GM19372 (cell line): ENCODE measurements at regions not wholly inside any gene's neighbourhood (a gene's known extent, or its start where the extent isn't known, plus 50 kb on each side); places are given as distances from the start of the nearest gene placed in this dataset.
A peak's percentile ranks its signal among the peaks of the same experiment; 100 is the strongest.

Experiments
- ATAC-seq: cut with Tn5 transposase; IDR thresholded peaks from one replicate; pipeline ENCODE4 v1.9.1; 2021; ENCODE audit warnings: mild to moderate bottlenecking, low read depth, moderate library complexity; ENCODE audit not compliant: unreplicated experiment

DNA sequence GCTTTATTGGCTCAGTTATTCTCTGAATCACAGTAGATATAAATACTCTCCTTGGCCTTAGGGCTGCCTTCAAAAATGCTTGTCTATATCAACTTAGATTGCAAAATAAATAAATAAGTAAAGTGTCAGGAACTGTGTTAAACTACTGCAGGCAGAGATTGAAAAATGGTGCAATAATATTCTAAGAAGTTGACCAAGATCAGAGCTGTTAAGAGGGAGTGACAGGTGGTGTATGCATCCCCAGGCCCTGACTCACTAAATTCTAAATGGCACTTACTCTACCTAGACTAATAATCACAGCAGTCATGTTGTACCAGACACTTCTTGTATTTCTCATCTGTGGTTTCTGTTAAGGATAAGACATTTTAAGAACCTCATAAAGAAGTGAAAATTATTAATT is 235.1 kb upstream of the SPOCK3 start:
- ATAC-seq = no peak

DNA sequence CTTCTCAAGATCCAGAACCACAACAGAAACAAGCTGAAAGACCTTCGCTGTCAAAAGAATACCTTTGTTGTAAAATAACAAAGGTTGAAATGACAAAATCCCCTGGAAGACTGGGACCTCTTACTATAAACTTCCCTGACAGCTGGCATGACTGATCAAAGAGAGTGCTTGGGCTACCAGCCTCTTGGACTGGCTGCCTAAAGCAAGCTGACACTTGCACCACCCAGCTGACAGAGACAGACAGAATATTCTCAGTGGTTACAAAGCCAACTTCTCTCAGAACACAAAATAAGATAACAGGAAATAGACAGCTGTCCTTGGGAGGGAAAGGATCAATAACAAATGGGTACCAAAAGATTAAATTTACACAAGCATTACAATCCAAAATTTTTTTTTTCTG is 241.7 kb upstream of the SPOCK3 start:
- no peak for ATAC-seq

DNA sequence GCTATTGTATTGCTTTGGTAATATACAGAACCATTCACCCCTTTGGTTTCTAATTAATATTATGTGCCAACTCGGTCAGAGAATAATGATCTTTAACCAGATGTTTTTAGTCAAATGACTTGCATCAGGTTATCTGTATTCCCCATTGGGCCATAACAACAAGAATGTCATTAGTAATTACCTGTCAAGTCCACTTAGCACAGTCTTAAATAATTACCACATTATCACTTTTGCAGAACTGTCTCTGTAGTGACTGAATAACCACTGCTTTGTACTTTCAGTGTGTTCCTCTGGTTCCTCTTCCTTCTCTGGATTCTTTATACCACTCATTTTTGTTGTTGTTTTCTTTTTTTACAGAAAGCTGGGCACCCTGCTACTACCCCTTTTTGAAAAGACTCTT is 257.7 kb upstream of the SPOCK3 start:
- ATAC-seq = no peak

DNA sequence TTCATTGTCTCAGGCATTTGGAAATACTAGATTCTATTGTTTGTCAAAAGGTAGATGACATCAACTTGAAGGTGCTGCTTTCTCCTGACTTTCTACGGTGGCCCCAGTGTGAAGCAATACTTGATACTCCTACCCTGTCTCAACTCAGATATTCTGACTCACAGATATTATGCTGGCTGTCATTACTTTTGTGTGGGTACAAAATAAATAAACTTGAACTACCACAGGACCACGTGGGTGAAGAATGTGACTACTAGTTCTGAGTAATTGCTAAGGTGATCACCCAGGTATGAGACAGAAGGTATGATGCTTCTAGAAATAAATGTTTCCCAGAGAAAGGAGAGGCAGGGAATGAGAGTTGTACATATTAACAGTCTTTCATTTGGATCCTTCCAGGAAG is 275.3 kb upstream of the SPOCK3 start:
- no peak for ATAC-seq

DNA sequence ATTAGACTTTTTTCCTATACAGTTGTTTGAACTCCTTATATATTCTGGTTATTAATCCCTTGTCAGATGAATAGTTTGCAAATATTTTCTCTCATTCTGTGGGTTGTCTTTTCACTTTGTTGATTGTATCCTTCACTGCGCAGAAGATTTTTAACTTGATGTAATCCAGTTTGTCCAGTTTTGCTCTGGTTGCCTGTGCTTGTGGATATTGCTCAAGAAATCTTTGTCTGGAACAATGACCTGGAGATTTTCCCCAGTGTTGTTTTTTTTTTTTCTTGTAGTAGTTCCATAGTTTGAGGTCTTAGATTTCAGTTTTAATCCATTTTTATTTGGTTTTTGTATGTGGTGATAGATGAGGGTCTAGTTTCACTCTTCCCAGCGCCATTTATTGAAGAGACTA is 289.8 kb upstream of the SPOCK3 start:
- ATAC-seq = no peak

DNA sequence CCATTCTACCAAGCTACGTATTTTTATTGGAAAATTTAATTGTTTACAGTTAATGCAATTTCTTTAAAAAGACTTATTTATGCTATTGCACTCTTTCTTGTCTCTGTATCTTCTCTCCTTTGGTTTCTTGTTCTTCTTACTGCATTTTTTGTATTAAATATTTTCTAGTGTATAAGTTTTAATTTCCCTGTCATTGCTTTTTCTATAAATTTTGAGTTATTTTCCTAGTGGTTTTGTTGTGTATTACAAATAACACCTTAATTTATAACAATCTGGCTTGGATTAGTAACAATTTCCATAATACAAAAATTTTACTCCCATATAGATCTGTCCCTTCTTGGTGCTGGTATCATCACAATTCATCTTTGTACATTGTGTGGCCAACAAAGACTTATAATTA is 303.5 kb upstream of the SPOCK3 start:
- no peak for ATAC-seq

DNA sequence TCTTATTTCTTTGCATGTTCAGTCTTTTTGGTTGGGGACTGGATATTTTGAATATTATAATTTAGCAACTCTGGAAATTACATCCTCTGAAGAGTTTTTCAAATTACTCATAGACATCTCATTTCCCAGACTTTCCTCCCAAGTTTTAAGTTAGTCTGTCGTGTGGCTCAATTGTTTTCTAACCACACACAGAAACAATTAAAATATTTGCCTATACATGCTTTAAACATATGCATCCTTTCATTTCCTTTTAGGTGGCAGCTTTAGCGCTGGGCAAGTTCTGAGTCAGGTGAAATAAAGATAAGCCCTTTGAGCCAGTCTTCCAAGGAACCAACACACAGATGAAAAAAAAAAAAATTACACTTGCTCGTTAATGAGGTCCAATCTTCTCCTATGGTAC is 307.0 kb upstream of the SPOCK3 start:
- ATAC-seq = no peak

DNA sequence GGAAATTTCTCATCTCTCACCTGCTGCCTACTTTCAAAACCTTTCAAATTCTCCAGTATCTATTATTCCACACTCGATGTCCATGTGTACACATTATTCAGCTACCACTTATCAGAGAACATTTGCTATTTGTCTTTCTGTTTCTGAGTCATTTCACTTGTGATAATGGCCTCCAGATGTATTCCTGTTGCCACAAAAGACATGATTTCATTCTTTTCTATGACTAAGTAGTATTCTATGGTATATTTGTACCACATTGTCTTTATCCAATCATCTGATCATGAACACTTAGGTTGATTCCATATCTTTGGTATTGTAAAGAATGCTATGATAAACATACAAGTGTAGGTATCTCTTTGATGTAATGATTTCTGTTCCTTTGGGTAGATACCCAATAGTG is 310.1 kb upstream of the SPOCK3 start:
- no peak for ATAC-seq

DNA sequence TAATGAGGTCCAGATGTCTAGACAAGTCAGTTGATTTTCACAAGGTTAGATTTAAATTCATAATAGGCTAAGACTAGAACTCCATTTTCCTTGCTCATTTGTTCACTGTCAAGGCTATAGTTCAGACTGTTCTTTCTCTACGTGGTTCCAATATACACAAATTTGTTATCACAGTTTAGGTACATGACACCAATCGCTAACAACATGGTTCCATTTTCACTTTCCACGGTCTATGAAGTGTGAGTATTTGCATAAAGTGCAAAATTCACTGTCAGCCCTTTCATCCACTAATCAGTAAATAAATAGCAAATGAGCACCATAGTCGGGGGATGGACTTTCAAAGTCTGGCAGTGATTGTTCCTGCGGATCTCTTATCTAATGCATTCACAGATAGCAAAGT is 315.7 kb upstream of the SPOCK3 start:
- no peak for ATAC-seq

DNA sequence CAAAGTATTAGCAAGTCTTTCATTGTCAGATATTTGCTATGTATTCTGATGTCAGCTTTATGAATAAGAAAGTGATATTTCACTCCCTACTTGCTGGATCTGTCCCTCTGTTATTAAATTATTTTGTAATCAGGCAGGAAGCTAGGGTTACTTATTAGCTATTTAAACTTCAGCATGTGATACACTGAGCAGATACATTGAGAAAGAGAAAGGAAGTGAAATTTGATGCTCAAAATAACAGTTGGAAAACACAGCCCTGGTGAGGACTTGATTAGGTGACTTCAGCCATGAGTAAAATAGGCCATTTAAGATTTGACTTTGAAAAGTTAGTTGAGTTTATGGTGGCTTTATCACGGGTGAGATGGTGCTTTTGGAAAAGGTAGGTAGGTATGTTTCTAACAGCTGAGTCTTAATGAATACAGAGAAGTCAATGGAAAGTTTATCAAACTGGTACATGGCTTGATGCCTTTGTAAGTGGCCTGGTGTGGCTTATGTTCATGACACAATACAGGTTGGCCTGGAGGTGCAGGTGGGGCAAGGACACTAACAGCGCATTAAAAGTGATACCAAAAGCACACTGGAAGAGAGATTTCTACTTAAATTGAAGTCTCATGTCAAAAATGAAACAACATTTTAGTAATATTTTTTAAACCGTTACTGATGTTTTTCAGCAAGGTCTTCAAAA is 321.2 kb upstream of the SPOCK3 start:
- ATAC-seq = peak; percentile 80

DNA sequence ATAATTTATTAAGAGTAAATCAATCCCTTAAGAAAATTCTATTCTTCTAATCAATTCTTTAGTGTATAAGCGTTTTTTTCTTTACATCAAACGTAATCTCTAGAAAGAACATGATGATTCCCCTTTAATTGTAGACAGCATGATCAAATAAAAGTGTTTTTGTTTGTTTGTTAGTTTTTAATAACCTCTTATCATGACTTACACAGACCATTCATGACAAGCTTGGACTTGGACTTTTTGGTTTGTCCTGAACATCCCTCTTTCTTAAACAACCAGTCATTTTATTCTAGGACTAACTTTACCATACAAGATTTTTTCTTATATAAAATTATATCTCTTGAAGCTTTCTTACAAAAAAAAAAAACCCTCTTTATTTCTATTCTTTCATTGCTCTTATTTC is 344.6 kb upstream of the SPOCK3 start:
- no peak for ATAC-seq

DNA sequence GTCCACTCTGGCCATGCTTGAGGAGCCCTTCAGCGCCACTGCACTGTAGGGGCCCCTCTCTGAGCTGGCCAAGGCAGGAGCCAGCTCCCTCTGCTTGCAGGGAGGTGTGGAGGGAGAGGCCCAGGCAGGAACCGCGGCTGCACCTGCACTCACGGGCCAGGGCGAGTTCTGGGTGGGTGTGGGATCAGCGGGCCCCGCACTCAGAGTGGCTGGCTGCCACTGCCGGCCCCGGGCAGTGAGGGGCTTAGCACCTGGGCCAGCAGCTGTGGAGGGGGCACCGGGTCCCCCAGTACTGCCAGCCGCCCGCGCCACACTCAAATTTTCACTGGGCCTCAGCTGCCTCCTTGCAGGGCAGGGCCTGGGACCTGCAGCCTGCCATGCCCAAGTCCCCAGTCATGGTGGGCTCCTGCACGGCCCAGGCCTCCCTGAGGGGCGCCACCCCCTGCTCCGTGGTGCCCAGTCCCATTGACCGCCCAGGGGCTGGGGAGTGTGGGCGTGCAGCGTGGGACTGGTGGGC is 347.2 kb upstream of the SPOCK3 start:
- no peak for ATAC-seq

DNA sequence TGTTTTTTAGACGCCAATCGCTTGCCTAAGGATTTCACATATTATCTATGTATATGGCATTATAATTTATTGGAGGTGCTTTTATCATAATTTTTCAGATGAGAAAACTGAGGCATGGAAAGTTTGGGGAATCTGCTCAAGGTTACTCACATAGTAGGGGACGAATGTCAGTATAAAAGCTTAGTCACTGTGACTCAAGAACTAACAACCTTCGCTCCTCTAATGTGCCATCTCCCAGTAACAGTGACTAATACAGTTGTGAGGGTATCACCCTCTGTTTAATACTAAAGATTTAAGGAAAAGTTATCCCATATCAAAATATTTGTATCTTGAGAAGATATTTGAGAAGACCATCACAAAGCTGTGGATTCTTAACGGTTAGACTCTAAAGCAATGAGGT is 353.1 kb upstream of the SPOCK3 start:
- ATAC-seq = no peak

DNA sequence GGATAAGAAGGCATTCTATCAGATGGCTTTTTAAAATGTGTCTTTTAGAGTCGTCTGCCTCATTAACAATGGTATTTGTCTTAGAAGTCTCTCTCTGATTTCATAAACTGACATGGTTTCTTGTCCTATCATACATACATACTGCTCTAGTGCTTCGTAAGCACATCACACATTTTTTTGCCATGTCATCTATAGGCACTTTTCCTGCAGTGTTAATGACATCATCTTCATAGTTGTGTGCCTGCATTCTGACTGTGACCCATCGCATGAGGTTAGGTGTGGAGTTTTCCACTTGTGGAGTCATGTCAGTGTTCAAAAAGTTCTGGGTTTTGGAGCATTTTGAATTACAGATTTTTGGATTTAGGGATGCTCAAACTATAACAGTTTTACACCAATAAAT is 361.6 kb upstream of the SPOCK3 start:
- ATAC-seq = no peak

DNA sequence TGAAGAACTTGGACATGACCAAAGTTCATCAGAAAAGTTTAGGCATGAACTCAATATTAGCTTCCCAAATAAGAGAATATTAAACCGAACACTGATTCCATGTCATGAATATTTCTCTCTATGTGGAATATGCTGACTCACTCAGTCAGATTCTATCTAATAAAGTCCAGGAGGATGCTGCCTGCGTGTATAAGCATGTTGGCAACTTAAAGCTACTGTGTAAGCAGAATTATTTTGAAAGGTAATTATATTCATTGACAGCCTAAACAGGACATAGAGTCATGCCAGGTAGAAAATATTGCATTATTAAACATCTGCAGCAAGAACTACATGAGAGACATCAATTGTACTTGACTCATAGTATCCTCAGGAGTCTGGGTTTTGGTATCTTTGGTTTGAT is 367.9 kb upstream of the SPOCK3 start:
- ATAC-seq = no peak

DNA sequence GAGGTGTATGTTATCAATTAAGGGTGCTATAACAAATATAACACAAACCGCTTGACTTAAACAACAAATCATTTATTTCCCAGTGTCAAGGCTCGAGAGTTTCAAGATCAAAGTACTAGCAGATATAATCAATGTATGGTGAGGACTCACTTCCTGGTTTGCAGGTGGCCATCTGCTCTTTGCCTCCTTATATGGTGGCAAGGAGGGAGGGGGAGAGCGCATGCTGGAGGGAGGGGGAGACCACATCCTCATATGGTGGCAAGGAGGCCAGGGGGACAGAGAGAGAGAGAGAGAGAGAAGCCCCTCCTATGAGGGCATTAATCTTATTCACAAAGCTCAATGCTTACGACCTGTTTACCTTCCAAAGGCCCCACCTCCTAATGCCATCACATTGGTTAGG is 372.3 kb upstream of the SPOCK3 start:
- no peak for ATAC-seq

DNA sequence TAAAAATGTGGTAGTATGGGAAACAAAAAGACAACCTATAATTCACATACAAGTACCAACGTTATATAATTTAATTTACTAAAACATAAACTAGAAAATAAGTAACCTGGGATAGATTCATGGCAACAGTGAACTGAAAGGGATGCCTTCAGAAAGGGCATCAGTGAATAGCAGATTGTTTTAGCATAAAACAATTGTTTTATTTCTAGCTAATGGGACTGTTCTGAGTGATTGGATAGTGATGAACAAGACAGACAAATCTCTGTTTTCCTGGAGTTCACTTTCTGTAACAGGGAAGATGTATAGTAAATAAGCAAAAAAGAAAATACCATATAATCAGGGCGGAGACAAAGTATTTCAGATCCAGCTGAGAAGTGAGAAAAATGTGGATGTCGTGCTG is 379.1 kb upstream of the SPOCK3 start:
- no peak for ATAC-seq

DNA sequence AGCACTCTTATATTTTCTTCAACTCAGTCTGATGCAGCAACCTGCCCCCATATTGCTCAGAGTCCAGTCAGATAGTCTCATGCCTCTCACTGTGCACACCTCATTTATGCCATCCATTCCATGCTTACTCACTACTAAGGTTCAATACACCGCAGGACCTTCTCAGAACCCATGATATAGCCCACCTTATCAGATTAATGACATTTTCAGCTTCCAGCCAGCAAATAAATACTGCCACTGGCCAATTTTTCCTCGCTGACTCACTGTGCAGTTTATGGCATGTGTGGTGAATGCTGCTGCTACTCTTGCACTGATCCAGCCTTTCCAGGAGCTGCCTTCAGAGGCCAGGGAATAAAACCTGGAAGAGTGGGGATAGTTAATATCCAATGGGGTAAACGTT is 380.6 kb upstream of the SPOCK3 start:
- ATAC-seq = no peak

DNA sequence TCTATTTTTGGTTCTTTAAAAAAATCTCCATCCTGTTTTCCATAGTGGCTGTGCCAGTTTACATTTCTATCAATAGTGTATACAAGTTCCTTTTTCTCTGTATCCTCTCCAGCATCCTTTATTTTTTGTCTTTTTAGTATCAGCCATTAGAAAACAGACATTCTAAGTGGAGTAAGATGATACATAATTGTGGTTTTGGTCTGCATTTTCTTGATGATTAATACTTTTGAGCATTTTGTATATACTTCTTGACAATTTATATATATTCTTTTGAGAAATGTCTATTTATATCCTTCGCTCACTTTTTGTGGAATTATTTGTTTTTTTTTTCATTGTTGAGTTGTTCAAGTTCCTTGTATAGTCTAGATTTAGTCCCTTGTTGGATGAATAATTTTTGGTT is 382.2 kb upstream of the SPOCK3 start:
- ATAC-seq = no peak

DNA sequence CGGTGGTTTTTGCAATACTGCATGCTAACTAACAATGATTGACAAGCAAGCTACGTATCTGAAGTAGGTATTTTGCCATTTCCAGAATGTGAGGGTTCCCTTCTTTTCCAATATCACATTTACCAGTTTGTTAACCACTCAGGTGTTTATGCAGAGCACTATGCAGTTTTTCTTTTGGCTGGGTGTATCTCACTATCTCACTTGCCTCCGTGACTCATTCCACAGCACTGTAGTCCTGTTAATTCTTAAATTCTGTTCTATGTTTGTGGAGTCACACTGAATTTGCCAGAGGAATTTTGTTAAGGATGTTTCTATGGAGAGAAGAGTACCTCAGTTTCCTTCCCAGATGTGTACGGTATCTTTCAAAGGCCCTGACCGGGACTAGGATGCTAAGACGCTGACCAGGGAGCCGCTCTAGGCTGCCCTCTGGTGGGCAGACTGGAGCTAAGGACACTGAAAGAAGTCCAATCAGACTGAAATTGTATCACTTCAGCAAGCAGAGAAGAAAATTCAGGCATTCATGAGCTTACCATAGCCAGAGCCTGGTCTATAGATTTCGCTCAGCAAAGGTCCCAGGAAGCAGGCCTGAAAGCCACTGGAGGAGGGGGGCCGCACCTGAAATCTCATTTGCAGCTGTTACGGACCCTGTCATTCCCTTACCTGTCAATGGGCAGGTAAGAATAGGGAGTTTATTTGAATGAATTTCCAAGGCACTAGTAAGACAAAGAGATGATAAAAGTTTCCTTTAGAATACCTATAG is 388.4 kb upstream of the SPOCK3 start:
- ATAC-seq = peak; percentile 92

DNA sequence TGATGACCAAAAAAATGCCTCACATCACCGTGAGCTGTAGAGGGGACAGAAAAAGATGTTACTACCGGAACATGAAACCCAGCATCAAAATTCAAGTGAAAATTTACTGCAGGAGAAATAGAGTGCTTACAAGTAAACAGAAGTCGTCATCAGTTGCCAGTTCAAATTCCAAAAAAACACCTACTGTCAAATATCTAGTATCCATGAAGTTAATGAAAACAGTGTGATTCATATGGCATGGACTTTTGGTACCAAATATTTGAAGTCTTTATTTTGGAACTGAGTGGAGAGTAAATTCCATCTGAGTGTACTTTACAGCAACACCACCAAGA is 388.9 kb upstream of the SPOCK3 start:
- ATAC-seq = no peak

DNA sequence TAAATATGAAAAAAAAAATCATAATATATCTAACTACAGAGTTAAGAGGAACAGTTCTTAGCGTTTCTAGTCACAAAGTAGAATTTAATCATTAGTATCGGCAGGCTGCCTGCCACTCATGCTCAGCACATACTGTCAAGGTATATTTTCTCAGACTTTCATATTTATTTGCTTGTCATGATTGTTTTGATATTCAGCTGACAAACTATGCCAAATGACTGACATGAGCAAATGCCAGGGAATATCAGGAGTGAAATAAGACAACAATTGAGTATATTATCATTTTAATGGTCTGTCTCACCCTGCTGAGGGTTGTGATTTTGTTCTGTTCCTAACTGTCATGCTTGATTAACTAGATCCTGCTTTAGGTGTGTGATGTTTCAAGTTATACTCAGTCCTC is 395.0 kb upstream of the SPOCK3 start:
- no peak for ATAC-seq
